Liver (tissue), 8 donors: ENCODE measurements at regions not wholly inside any gene's neighbourhood (a gene's known extent, or its start where the extent isn't known, plus 50 kb on each side); places are given as distances from the start of the nearest gene placed in this dataset.

ENCODE experiments used
- DNase-seq: peaks from one replicate; pipeline ENCODE4 v3.0.0-alpha.2; 2017; ENCODE audit warnings: low spot score
- H3K27ac ChIP-seq, 2 donors: one replicate each; pipeline ENCODE4 v1.7.0; 2013; ENCODE audit warnings: inconsistent platforms in 2 of 2, low read length in 2 of 2, control low read depth in 1 of 2, low read depth in 1 of 2, mild to moderate bottlenecking in 1 of 2
- H3K27me3 ChIP-seq, 4 donors: one replicate each; pipeline versions ENCODE4 v1.6.1 to v1.7.0; 2013; ENCODE audit warnings: low read length in 3 of 4, inconsistent platforms in 1 of 4, mild to moderate bottlenecking in 1 of 4, moderate library complexity in 1 of 4; ENCODE audit not compliant: control insufficient read depth in 4 of 4, insufficient read depth in 4 of 4
- H3K36me3 ChIP-seq, 4 donors: one replicate each; pipeline versions ENCODE4 v1.6.1 to v1.7.0; 2013; ENCODE audit warnings: low read length in 3 of 4, mild to moderate bottlenecking in 3 of 4, low read depth in 1 of 4, moderate library complexity in 1 of 4; ENCODE audit not compliant: control insufficient read depth in 4 of 4, insufficient read depth in 3 of 4
- H3K4me1 ChIP-seq, 4 donors: one replicate each; pipeline versions ENCODE4 v1.6.1 to v1.7.0; 2013; ENCODE audit warnings: low read length in 3 of 4, mild to moderate bottlenecking in 3 of 4, moderate library complexity in 1 of 4; ENCODE audit not compliant: control insufficient read depth in 4 of 4, insufficient read depth in 4 of 4
- H3K4me3 ChIP-seq, 3 donors: one replicate each; pipeline versions ENCODE4 v1.6.1 to v1.7.0; 2013; ENCODE audit warnings: low read length in 3 of 3, control low read depth in 1 of 3, low read depth in 1 of 3, mild to moderate bottlenecking in 1 of 3
- H3K9ac ChIP-seq, 2 donors: one replicate each; pipeline ENCODE4 v1.7.0; 2013; ENCODE audit warnings: low read length in 2 of 2, mild to moderate bottlenecking in 2 of 2, moderate library complexity in 2 of 2, control low read depth in 1 of 2, low read depth in 1 of 2
- H3K9me3 ChIP-seq, 4 donors: one replicate each; pipeline versions ENCODE4 v1.6.1 to v1.7.0; 2013; ENCODE audit warnings: low read length in 3 of 4; ENCODE audit not compliant: control insufficient read depth in 4 of 4
- ATF3 ChIP-seq: IDR thresholded peaks from 2 replicates; pipeline ENCODE4 v1.6.1; 2016; ENCODE audit warnings: antibody characterized with exemption
- CTCF ChIP-seq: fragments of 150-350 bp; IDR thresholded peaks from 2 replicates; pipeline ENCODE4 v1.5.1; 2017; ENCODE audit warnings: improper control_type of control experiment, low read depth, low read length; ENCODE audit not compliant: missing input control
- EGR1 ChIP-seq, 2 donors: IDR thresholded peaks; 2 replicates each; pipeline ENCODE4 v1.6.1; 2016 to 2018; ENCODE audit warnings: antibody characterized with exemption in 2 of 2, low read depth in 2 of 2
- FOXA1 ChIP-seq: IDR thresholded peaks from 2 replicates; pipeline ENCODE4 v1.6.1; 2016; ENCODE audit warnings: antibody characterized with exemption
- FOXA2 ChIP-seq: IDR thresholded peaks from 2 replicates; pipeline ENCODE4 v1.6.1; 2016; ENCODE audit warnings: antibody characterized with exemption
- GABPA ChIP-seq, 2 donors: IDR thresholded peaks in 1 of 2; conservative IDR thresholded peaks in 1 of 2; 2 replicates each; pipeline ENCODE4 v1.6.1; 2016; ENCODE audit warnings: antibody characterized with exemption in 2 of 2, mild to moderate bottlenecking in 1 of 2, moderate library complexity in 1 of 2
- HNF4A ChIP-seq, 2 donors: conservative IDR thresholded peaks; 2 replicates each; pipeline ENCODE4 v1.6.1; 2016; ENCODE audit warnings: antibody characterized with exemption in 2 of 2, mild to moderate bottlenecking in 2 of 2
- HNF4G ChIP-seq: IDR thresholded peaks from 2 replicates; pipeline ENCODE4 v1.6.1; 2016; ENCODE audit warnings: antibody characterized with exemption
- JUND ChIP-seq, 2 donors: IDR thresholded peaks; 2 replicates each; pipeline ENCODE4 v1.6.1; 2016; ENCODE audit warnings: antibody characterized with exemption in 2 of 2
- MAX ChIP-seq: IDR thresholded peaks from 2 replicates; pipeline ENCODE4 v1.6.1; 2016; ENCODE audit warnings: antibody characterized with exemption
- NR2F2 ChIP-seq: IDR thresholded peaks from 2 replicates; pipeline ENCODE4 v1.6.1; 2016; ENCODE audit warnings: antibody characterized with exemption
- RAD21 ChIP-seq, 2 donors: IDR thresholded peaks; 2 replicates each; pipeline ENCODE4 v1.6.1; 2016; ENCODE audit warnings: antibody characterized with exemption in 2 of 2, mild to moderate bottlenecking in 2 of 2
- REST ChIP-seq: IDR thresholded peaks from 2 replicates; pipeline ENCODE4 v1.6.1; 2016; ENCODE audit warnings: antibody characterized with exemption, mild to moderate bottlenecking
- RXRA ChIP-seq, 2 donors: IDR thresholded peaks; 2 replicates each; pipeline ENCODE4 v1.6.1; 2017 to 2018; ENCODE audit warnings: antibody characterized with exemption in 2 of 2, mild to moderate bottlenecking in 1 of 2
- SP1 ChIP-seq: IDR thresholded peaks from 2 replicates; pipeline ENCODE4 v1.6.1; 2018; ENCODE audit warnings: antibody characterized with exemption, mild to moderate bottlenecking
- TAF1 ChIP-seq: conservative IDR thresholded peaks from 2 replicates; pipeline ENCODE4 v1.6.1; 2016; ENCODE audit warnings: antibody characterized with exemption, mild to moderate bottlenecking
- YY1 ChIP-seq: IDR thresholded peaks from 2 replicates; pipeline ENCODE4 v1.6.1; 2016; ENCODE audit warnings: antibody characterized with exemption, mild to moderate bottlenecking
- ZBTB33 ChIP-seq: IDR thresholded peaks from 2 replicates; pipeline ENCODE4 v1.6.1; 2016; ENCODE audit warnings: antibody characterized with exemption
- WGBS: extraction: QIAGEN DNeasy Blood & Tissue Kit; methylation state at CpG from one replicate; pipeline ENCODE4 v1.1.7; 2013; 5-methylcytosine and 5-hydroxymethylcytosine counted together
- donor health status: healthy.
- donor health status: healthy.
- donor health status: healthy.
- donor health status: healthy.
- donor health status: healthy.

GRCh38 chr2:122755281-122755780, 999.9 kb downstream of the TSN start:
- WGBS: 84% methylated on average over 3 of the region's 3 CpGs
- no peak for TF ChIP-seq FOXA1
- TF ChIP-seq ATF3: no peak
- TF ChIP-seq CTCF: no peak
- no peak for TF ChIP-seq ZBTB33
- TF ChIP-seq YY1: no peak
- TF ChIP-seq RXRA (IDR thresholded peaks at IDR 0.05): no peak
- no peak for TF ChIP-seq HNF4G
- TF ChIP-seq NR2F2: no peak
- TF ChIP-seq EGR1 (IDR thresholded peaks at IDR 0.05; ENCODE audit: low read depth in 2 of 2): no peak
- TF ChIP-seq TAF1: no peak
- no peak for TF ChIP-seq HNF4A (conservative IDR thresholded peaks at IDR 0.05)
- no peak for TF ChIP-seq GABPA (IDR thresholded peaks at IDR 0.05 in 1 of 2, conservative IDR thresholded peaks at IDR 0.05 in 1 of 2)
- no peak for TF ChIP-seq REST
- TF ChIP-seq JUND (IDR thresholded peaks at IDR 0.05): no peak
- no peak for TF ChIP-seq SP1
- TF ChIP-seq MAX: no peak
- no peak for TF ChIP-seq RAD21 (IDR thresholded peaks at IDR 0.05)
- TF ChIP-seq FOXA2: no peak
- H3K36me3 ChIP-seq: no peaks in the 10 kb centered on the region
- H3K4me1 ChIP-seq: no peaks in the 10 kb centered on the region
- no peaks in the 10 kb centered on the region for H3K27me3 ChIP-seq
- no peak overlapping the region for H3K4me3 ChIP-seq
- no peaks in the 10 kb centered on the region for H3K9me3 ChIP-seq
- no peak for DNase-seq
- no peak overlapping the region for H3K9ac ChIP-seq
- no peak overlapping the region for H3K27ac ChIP-seq
